ENCODE measurements at regions not wholly inside any gene's neighbourhood (a gene's known extent, or its start where the extent isn't known, plus 50 kb on each side); places are given as distances from the start of the nearest gene placed in this dataset.

GRCh38 chr2:139281124-139281523, 500.9 kb upstream of the NXPH2 start:
- POLR2A ChIA-PET: no interaction called here
- H3K4me3 ChIP-seq (ENCODE audit: low read depth, low read length): no peak overlapping the region
- DNase-seq (ENCODE audit: low read depth, low spot score): no peak
- CTCF ChIA-PET: no interaction called here
- TF ChIP-seq, protein P1, sequence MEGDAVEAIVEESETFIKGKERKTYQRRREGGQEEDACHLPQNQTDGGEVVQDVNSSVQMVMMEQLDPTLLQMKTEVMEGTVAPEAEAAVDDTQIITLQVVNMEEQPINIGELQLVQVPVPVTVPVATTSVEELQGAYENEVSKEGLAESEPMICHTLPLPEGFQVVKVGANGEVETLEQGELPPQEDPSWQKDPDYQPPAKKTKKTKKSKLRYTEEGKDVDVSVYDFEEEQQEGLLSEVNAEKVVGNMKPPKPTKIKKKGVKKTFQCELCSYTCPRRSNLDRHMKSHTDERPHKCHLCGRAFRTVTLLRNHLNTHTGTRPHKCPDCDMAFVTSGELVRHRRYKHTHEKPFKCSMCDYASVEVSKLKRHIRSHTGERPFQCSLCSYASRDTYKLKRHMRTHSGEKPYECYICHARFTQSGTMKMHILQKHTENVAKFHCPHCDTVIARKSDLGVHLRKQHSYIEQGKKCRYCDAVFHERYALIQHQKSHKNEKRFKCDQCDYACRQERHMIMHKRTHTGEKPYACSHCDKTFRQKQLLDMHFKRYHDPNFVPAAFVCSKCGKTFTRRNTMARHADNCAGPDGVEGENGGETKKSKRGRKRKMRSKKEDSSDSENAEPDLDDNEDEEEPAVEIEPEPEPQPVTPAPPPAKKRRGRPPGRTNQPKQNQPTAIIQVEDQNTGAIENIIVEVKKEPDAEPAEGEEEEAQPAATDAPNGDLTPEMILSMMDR (IDR thresholded peaks at IDR 0.05; ENCODE audit: insufficient read depth, low read length, missing control alignments): no peak

GRCh38 chr2:139271879-139272278, 491.7 kb upstream of the NXPH2 start:
- CTCF ChIA-PET: no interaction called here
- DNase-seq (ENCODE audit: low read depth, low spot score): no peak

GRCh38 chr2:139271149-139271548, 491.0 kb upstream of the NXPH2 start:
- TF ChIP-seq, protein P1 (IDR thresholded peaks at IDR 0.05; ENCODE audit: insufficient read depth, low read length, missing control alignments): no peak
- POLR2A ChIA-PET: no interaction called here
- H3K4me3 ChIP-seq (ENCODE audit: low read depth, low read length): no peak overlapping the region
- CTCF ChIA-PET: no interaction called here
- no peak for DNase-seq (ENCODE audit: low read depth, low spot score)

More at GRCh38 chr2:139271879-139272278, 491.7 kb upstream of the NXPH2 start:
- TF ChIP-seq, protein P1 (IDR thresholded peaks at IDR 0.05; ENCODE audit: insufficient read depth, low read length, missing control alignments): no peak
- H3K4me3 ChIP-seq (ENCODE audit: low read depth, low read length): no peak overlapping the region
- POLR2A ChIA-PET: no interaction called here

GRCh38 chr2:139260052-139260430, 479.9 kb upstream of the NXPH2 start:
- TF ChIP-seq, protein P1 (IDR thresholded peaks at IDR 0.05; ENCODE audit: insufficient read depth, low read length, missing control alignments): no peak
- DNase-seq (ENCODE audit: low read depth, low spot score): no peak
- ChIA-PET POLR2A (no interaction called here), CTCF (no interaction called here)
- no peak overlapping the region for H3K4me3 ChIP-seq (ENCODE audit: low read depth, low read length)

DNA sequence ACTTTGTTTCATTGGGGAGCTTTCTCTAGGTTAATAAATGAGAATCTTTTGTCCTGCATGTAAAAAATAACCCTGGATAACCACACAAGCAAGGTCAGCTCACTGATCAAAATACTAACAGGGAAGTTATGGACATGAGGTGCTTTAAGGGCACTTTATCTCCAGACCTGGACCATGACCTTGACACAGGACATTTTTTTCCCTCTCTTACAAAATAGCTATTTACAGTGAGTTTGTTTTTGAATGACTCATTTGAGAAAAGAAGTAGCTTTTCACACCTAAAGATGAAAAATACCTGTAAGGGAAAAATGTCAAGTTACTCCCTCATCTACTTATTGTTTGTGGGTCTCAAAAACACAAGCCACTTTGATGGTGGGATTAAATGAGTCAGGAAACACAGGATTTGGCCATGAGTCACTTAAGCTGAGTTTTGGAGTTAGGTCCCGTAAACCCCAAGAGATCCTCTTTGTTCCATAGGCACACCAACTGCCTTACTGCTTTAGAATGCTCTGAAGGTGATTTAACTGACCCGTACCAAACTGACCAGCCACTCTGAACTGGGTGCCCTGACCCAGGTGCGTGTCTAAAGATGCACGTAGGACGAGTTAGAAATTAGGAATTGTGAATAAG, 479.3 kb upstream of the NXPH2 start:
- no peak overlapping the region for H3K4me3 ChIP-seq (ENCODE audit: low read depth, low read length)
- POLR2A ChIA-PET: no interaction called here
- CTCF ChIA-PET: no interaction called here
- DNase-seq (ENCODE audit: low read depth, low spot score): no peak
- TF ChIP-seq, protein P1 (IDR thresholded peaks at IDR 0.05; ENCODE audit: insufficient read depth, low read length, missing control alignments): no peak

- ChIA-PET POLR2A (no interaction called here), CTCF (no interaction called here)
- DNase-seq (ENCODE audit: low read depth, low spot score): no peak
- TF ChIP-seq, protein P1 (IDR thresholded peaks at IDR 0.05; ENCODE audit: insufficient read depth, low read length, missing control alignments): no peak
- H3K4me3 ChIP-seq (ENCODE audit: low read depth, low read length): no peak overlapping the region
Observed at GRCh38 chr2:139241286-139241685, 461.1 kb upstream of the NXPH2 start.

Data from AG04449 (cell line).